Endothelial cell of umbilical vein (primary cell): ENCODE measurements at regions not wholly inside any gene's neighbourhood (a gene's known extent, or its start where the extent isn't known, plus 50 kb on each side); places are given as distances from the start of the nearest gene placed in this dataset.

Source experiments
- BruUV-seq: library from RNA; stranded (reverse); fragments of 400-500 nt; replicated peaks from 2 replicates; lab custom pipeline; 2021; lab: Mats Ljungman, UMichigan
- CTCF ChIA-PET: fragments of 300-600, 350-600 bp; sonication (Branson Sonifier 250); formaldehyde crosslinking; loops from one replicate; lab custom pipeline; 2021; ENCODE audit warnings: antibody characterized with exemption, inconsistent platforms; lab: Charles Lee
- POLR2A ChIA-PET: fragments of 300-600, 350-600 bp; sonication (Branson Sonifier 250); formaldehyde crosslinking; loops from one replicate; lab custom pipeline; 2021; ENCODE audit warnings: antibody characterized with exemption, inconsistent platforms; lab: Charles Lee
- DNase-seq: peaks from one replicate; pipeline ENCODE4 v3.0.0-alpha.2; 2011; ENCODE audit warnings: low read depth, low spot score
- FAIRE-seq: peaks from 2 replicates; lab custom pipeline; 2011; peaks lifted over from hg19 to GRCh38; lab: Jason Lieb, UNC
- H2AFZ ChIP-seq: 2 replicates; pipeline ENCODE4 v1.6.0; 2012; ENCODE audit warnings: low read depth, low read length, control low read depth, inconsistent platforms
- H3K27ac ChIP-seq: 2 replicates; pipeline ENCODE4 v1.5.1; 2011; ENCODE audit warnings: low read depth, mild to moderate bottlenecking, control low read depth, low read length, moderate library complexity; ENCODE audit not compliant: insufficient read depth
- H3K27me3 ChIP-seq, 2 experiments: 2 replicates each; pipeline versions ENCODE4 v1.6.0 to v1.6.1; 2011; ENCODE audit warnings: low read length in 2 of 2, mixed read lengths in 1 of 2; ENCODE audit not compliant: control insufficient read depth in 2 of 2, insufficient read depth in 2 of 2
- H3K36me3 ChIP-seq, 2 experiments: 2 replicates in 1 of 2; 3 replicates in 1 of 2; pipeline ENCODE4 v1.5.1; 2011; ENCODE audit warnings: low read length in 2 of 2, mild to moderate bottlenecking in 1 of 2, moderate library complexity in 1 of 2; ENCODE audit not compliant: control insufficient read depth in 2 of 2, insufficient read depth in 2 of 2; ENCODE audit errors: extremely low read depth in 1 of 2
- H3K4me1 ChIP-seq: 3 replicates; pipeline ENCODE4 v1.5.1; 2011; ENCODE audit warnings: mild to moderate bottlenecking, low read length; ENCODE audit not compliant: control insufficient read depth, insufficient read depth; ENCODE audit errors: extremely low read depth
- H3K4me2 ChIP-seq: 2 replicates; pipeline ENCODE4 v1.6.1; 2011; ENCODE audit warnings: low read length, control low read depth, mixed read lengths; ENCODE audit not compliant: insufficient read depth
- H3K4me3 ChIP-seq, 3 experiments: fragments of 200-600 bp in 1 of 3; sonication (generic), shearing (Covaris generic) in 1 of 3; replicated peaks in 1 of 3; 2 replicates each; pipeline ENCODE4 v1.5.1; 2011 to 2016; ENCODE audit warnings: control low read depth in 3 of 3, low read length in 3 of 3, mild to moderate bottlenecking in 2 of 3, inconsistent platforms in 1 of 3, low read depth in 1 of 3, moderate library complexity in 1 of 3; ENCODE audit not compliant: insufficient read depth in 1 of 3
- H3K79me2 ChIP-seq: 2 replicates; pipeline ENCODE4 v1.6.0; 2012; ENCODE audit warnings: low read length, inconsistent platforms; ENCODE audit not compliant: control insufficient read depth, insufficient read depth
- H3K9ac ChIP-seq: replicated peaks from 2 replicates; pipeline ENCODE3; 2011; ENCODE audit warnings: low read length, control low read depth; ENCODE audit not compliant: insufficient read depth; ENCODE audit errors: extremely low read depth
- H3K9me1 ChIP-seq: replicated peaks from 3 replicates; pipeline ENCODE4 v1.6.0; 2011; ENCODE audit warnings: mild to moderate bottlenecking, low read length; ENCODE audit not compliant: control insufficient read depth, insufficient read depth; ENCODE audit errors: extremely low read depth
- H3K9me3 ChIP-seq: replicated peaks from 2 replicates; pipeline ENCODE4 v1.5.1; 2012; ENCODE audit warnings: low read length, inconsistent platforms; ENCODE audit not compliant: control insufficient read depth, insufficient read depth
- H4K20me1 ChIP-seq: replicated peaks from 2 replicates; pipeline ENCODE3; 2011; ENCODE audit warnings: mild to moderate bottlenecking, low read length; ENCODE audit not compliant: control insufficient read depth, insufficient read depth; ENCODE audit errors: extremely low read depth
- CTCF ChIP-seq, 2 donors: IDR thresholded peaks; 1 replicate in 1 of 2; 2 replicates in 1 of 2; pipeline ENCODE4 v1.5.1; 2011; ENCODE audit warnings: low read length in 2 of 2, mild to moderate bottlenecking in 2 of 2, moderate library complexity in 2 of 2, control low read depth in 1 of 2, inconsistent platforms in 1 of 2, low read depth in 1 of 2; ENCODE audit not compliant: insufficient read depth in 1 of 2; ENCODE audit errors: extremely low read depth in 1 of 2
- EZH2 ChIP-seq: IDR thresholded peaks from 2 replicates; pipeline ENCODE4 v1.6.1; 2012; ENCODE audit warnings: borderline replicate concordance, low read depth, mild to moderate bottlenecking, moderate library complexity, low read length, inconsistent platforms; ENCODE audit not compliant: severe bottlenecking
- FOS ChIP-seq: IDR thresholded peaks from 2 replicates; pipeline ENCODE4 v1.6.1; 2011; ENCODE audit warnings: mild to moderate bottlenecking, low read length, moderate library complexity, borderline replicate concordance; ENCODE audit not compliant: insufficient read depth
- GATA2 ChIP-seq: IDR thresholded peaks from 2 replicates; pipeline ENCODE4 v1.7.0; 2011; ENCODE audit warnings: low read depth, mild to moderate bottlenecking, moderate library complexity, mixed read lengths, low read length; ENCODE audit not compliant: insufficient read length, insufficient read depth
- JUN ChIP-seq: IDR thresholded peaks from 2 replicates; pipeline ENCODE4 v1.6.1; 2011; ENCODE audit warnings: borderline replicate concordance, low read depth; ENCODE audit not compliant: insufficient read length, insufficient read depth
- MYC ChIP-seq: IDR thresholded peaks from one replicate; pipeline ENCODE4 v1.6.1; 2011; ENCODE audit warnings: mild to moderate bottlenecking, low read depth, low read length
- POLR2A ChIP-seq: IDR thresholded peaks from 2 replicates; pipeline ENCODE4 v1.6.1; 2012; ENCODE audit warnings: low read depth, mild to moderate bottlenecking, control low read depth, low read length
- POLR2AphosphoS5 ChIP-seq: IDR thresholded peaks from 2 replicates; pipeline ENCODE4 v1.6.1; 2012; ENCODE audit warnings: low read depth, mild to moderate bottlenecking, control low read depth, low read length, moderate library complexity; ENCODE audit not compliant: insufficient read depth
- dilution Hi-C: fragments of 300-500 bp; cut with MboI; formaldehyde crosslinking; loops from one replicate; pipeline ENCODE4 v1.15.0; 2019; ENCODE audit warnings: low sequenced_read_pairs; ENCODE audit not compliant: extremely low pct_ligation_motif_present
- intact Hi-C: fragments of 100-400 bp; cut with micrococcal nuclease; formaldehyde crosslinking; loops from one replicate; pipeline ENCODE4 v1.10.0; 2022
- TF ChIP-seq, protein P1 (sequence below): IDR thresholded peaks from 2 replicates; pipeline ENCODE4 v1.6.1; 2011; ENCODE audit not compliant: insufficient read depth, insufficient read length

GRCh38 chr3:18283680-18284079, 141.5 kb downstream of the SATB1 start:
- Histone ChIP-seq H3K9ac (no peak overlapping the region), H4K20me1 (no peaks in the 10 kb centered on the region), H3K36me3 (no peaks in the 10 kb centered on the region), H3K4me1 (no peaks in the 10 kb centered on the region), H2AFZ (no peak overlapping the region), H3K9me1 (no peaks in the 10 kb centered on the region), H3K79me2 (no peaks in the 10 kb centered on the region), H3K4me3 (no peak overlapping the region), H3K27me3 (no peaks in the 10 kb centered on the region), H3K9me3 (no peaks in the 10 kb centered on the region), H3K27ac (no peak overlapping the region), H3K4me2 (no peak overlapping the region)
- no TSS peak for BruUV-seq
- intact Hi-C loops, result no loop called here
- TF ChIP-seq JUN, result no peak
- TF ChIP-seq, protein P1, sequence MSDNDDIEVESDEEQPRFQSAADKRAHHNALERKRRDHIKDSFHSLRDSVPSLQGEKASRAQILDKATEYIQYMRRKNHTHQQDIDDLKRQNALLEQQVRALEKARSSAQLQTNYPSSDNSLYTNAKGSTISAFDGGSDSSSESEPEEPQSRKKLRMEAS, result no peak
- TF ChIP-seq POLR2A, result no peak
- no peak for TF ChIP-seq POLR2AphosphoS5
- TF ChIP-seq GATA2, result no peak
- TF ChIP-seq CTCF (IDR thresholded peaks at IDR 0.05; ENCODE audit: extremely low read depth in 1 of 2, insufficient read depth in 1 of 2, low read depth in 1 of 2, low read length in 2 of 2), result no peak
- no peak for TF ChIP-seq EZH2
- TF ChIP-seq MYC, result no peak
- TF ChIP-seq FOS, result no peak
- dilution Hi-C loops, result no loop called here
- ChIA-PET POLR2A (no interaction called here), CTCF (no interaction called here)
- DNase-seq (no peak), FAIRE-seq (no peak)
